ENCODE measurements at regions not wholly inside any gene's neighbourhood (a gene's known extent, or its start where the extent isn't known, plus 50 kb on each side); places are given as distances from the start of the nearest gene placed in this dataset.

- TF ChIP-seq, protein P1, sequence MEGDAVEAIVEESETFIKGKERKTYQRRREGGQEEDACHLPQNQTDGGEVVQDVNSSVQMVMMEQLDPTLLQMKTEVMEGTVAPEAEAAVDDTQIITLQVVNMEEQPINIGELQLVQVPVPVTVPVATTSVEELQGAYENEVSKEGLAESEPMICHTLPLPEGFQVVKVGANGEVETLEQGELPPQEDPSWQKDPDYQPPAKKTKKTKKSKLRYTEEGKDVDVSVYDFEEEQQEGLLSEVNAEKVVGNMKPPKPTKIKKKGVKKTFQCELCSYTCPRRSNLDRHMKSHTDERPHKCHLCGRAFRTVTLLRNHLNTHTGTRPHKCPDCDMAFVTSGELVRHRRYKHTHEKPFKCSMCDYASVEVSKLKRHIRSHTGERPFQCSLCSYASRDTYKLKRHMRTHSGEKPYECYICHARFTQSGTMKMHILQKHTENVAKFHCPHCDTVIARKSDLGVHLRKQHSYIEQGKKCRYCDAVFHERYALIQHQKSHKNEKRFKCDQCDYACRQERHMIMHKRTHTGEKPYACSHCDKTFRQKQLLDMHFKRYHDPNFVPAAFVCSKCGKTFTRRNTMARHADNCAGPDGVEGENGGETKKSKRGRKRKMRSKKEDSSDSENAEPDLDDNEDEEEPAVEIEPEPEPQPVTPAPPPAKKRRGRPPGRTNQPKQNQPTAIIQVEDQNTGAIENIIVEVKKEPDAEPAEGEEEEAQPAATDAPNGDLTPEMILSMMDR (IDR thresholded peaks at IDR 0.05), result no peak
- no peaks in the 10 kb centered on the region for H3K4me1 Mint-ChIP-seq
- no peak overlapping the region for H2AFZ ChIP-seq (ENCODE audit: insufficient read depth, low read depth, low read length, poor library complexity, severe bottlenecking)
- no peak overlapping the region for H3K4me2 ChIP-seq (replicated peaks; ENCODE audit: extremely low read depth, low read length, poor library complexity, severe bottlenecking)
- peaks cover 5 to 11% (median 6%) of the 10 kb centered on the region in 3 donors for H3K27me3 Mint-ChIP-seq (ENCODE audit: low read depth in 3 of 3)
- H3K9ac ChIP-seq (ENCODE audit: insufficient read depth, low read length, poor library complexity, severe bottlenecking), result no peak overlapping the region
- H4K20me1 ChIP-seq (ENCODE audit: insufficient read depth, low read length), result no peaks in the 10 kb centered on the region
- 42% methylated on average over 1 of the region's 3 CpGs for WGBS (ENCODE audit: insufficient coverage)
- H3K4me3 ChIP-seq (replicated peaks in 1 of 3; ENCODE audit: low read depth in 2 of 3, low read length in 3 of 3), result no peak overlapping the region
- no peaks in the 10 kb centered on the region for H3K79me2 ChIP-seq (ENCODE audit: insufficient read depth, low read length)
- no peak for DNase-seq
- no peaks in the 10 kb centered on the region for H3K36me3 Mint-ChIP-seq
- H3K27me3 ChIP-seq (ENCODE audit: control insufficient read depth in 2 of 2, insufficient read depth in 2 of 2, low read length in 2 of 2), result peaks cover 0 to 5% of the 10 kb centered on the region in 2 donors
- H3K4me3 Mint-ChIP-seq, result no peak overlapping the region
- H3K27ac ChIP-seq (ENCODE audit: low read depth in 1 of 2, low read length in 2 of 2), result no peak overlapping the region
- no peaks in the 10 kb centered on the region for H3K4me1 ChIP-seq (ENCODE audit: control insufficient read depth in 1 of 2, insufficient read depth in 2 of 2, low read length in 2 of 2)
- H3K27ac Mint-ChIP-seq, result no peak overlapping the region
- H3K9me3 ChIP-seq (replicated peaks in 1 of 2; ENCODE audit: control insufficient read depth in 1 of 2, insufficient read depth in 1 of 2, low read length in 2 of 2), result peaks cover 0 to 9% of the 10 kb centered on the region in 2 donors
- peaks cover 0 to 13% (median 7%) of the 10 kb centered on the region in 7 donors for H3K9me3 Mint-ChIP-seq
- no peaks in the 10 kb centered on the region for H3K36me3 ChIP-seq (replicated peaks in 1 of 2; ENCODE audit: control insufficient read depth in 1 of 2, insufficient read depth in 2 of 2, low read length in 2 of 2)
- intact Hi-C loops (cut with micrococcal nuclease), result no loop called here
These were observed 199.5 kb upstream of the CCL2 start for GRCh38 chr17:34055606-34056005.

GRCh38 chr17:34059423-34060220, 195.5 kb upstream of the CCL2 start:
- H4K20me1 ChIP-seq (ENCODE audit: insufficient read depth, low read length), result no peaks in the 10 kb centered on the region
- Mint-ChIP-seq H3K36me3 (no peaks in the 10 kb centered on the region), H3K27me3 (ENCODE audit: low read depth in 3 of 3) (peaks cover 3 to 15% (median 10%) of the 10 kb centered on the region in 3 donors), H3K9me3 (peaks cover 6 to 18% (median 10%) of the 10 kb centered on the region in 7 donors), H3K27ac (no peak overlapping the region), H3K4me1 (no peaks in the 10 kb centered on the region), H3K4me3 (no peak overlapping the region)
- TF ChIP-seq, protein P1 (IDR thresholded peaks at IDR 0.05), result no peak
- intact Hi-C loops (cut with micrococcal nuclease), result no loop called here
- H3K4me1 ChIP-seq (ENCODE audit: control insufficient read depth in 1 of 2, insufficient read depth in 2 of 2, low read length in 2 of 2), result no peaks in the 10 kb centered on the region
- no peak for DNase-seq
- H3K9me3 ChIP-seq (replicated peaks in 1 of 2; ENCODE audit: control insufficient read depth in 1 of 2, insufficient read depth in 1 of 2, low read length in 2 of 2), result peaks cover 0 to 9% of the 10 kb centered on the region in 2 donors
- 95% methylated on average over 7 of the region's 10 CpGs for WGBS (ENCODE audit: insufficient coverage)
- no peaks in the 10 kb centered on the region for H3K79me2 ChIP-seq (ENCODE audit: insufficient read depth, low read length)
- H2AFZ ChIP-seq (ENCODE audit: insufficient read depth, low read depth, low read length, poor library complexity, severe bottlenecking), result no peak overlapping the region
- no peak overlapping the region for H3K9ac ChIP-seq (ENCODE audit: insufficient read depth, low read length, poor library complexity, severe bottlenecking)
- no peaks in the 10 kb centered on the region for H3K36me3 ChIP-seq (replicated peaks in 1 of 2; ENCODE audit: control insufficient read depth in 1 of 2, insufficient read depth in 2 of 2, low read length in 2 of 2)
- peaks cover 0 to 4% of the 10 kb centered on the region in 2 donors for H3K27me3 ChIP-seq (ENCODE audit: control insufficient read depth in 2 of 2, insufficient read depth in 2 of 2, low read length in 2 of 2)
- H3K4me2 ChIP-seq (replicated peaks; ENCODE audit: extremely low read depth, low read length, poor library complexity, severe bottlenecking), result no peak overlapping the region
- no peak overlapping the region for H3K4me3 ChIP-seq (replicated peaks in 1 of 3; ENCODE audit: low read depth in 2 of 3, low read length in 3 of 3)
- no peak overlapping the region for H3K27ac ChIP-seq (ENCODE audit: low read depth in 1 of 2, low read length in 2 of 2)

All from CD14-positive monocyte (primary cell).